HEK293T (cell line): ENCODE measurements at regions not wholly inside any gene's neighbourhood (a gene's known extent, or its start where the extent isn't known, plus 50 kb on each side); places are given as distances from the start of the nearest gene placed in this dataset.

Experiments
- ARNT ChIP-seq: fragments of 450-650 bp; IDR thresholded peaks from 2 replicates; pipeline ENCODE4 v1.6.1; 2017; ENCODE audit warnings: mild to moderate bottlenecking
- CTBP1 ChIP-seq: fragments of 450-650 bp; IDR thresholded peaks from 2 replicates; pipeline ENCODE4 v1.6.1; 2016; ENCODE audit warnings: borderline replicate concordance
- FOXK2 ChIP-seq: fragments of 450-650 bp; IDR thresholded peaks from 2 replicates; pipeline ENCODE4 v1.6.1; 2016; ENCODE audit warnings: mild to moderate bottlenecking
- HDGF ChIP-seq: fragments of 450-650 bp; IDR thresholded peaks from 2 replicates; pipeline ENCODE4 v1.6.1; 2017; ENCODE audit warnings: antibody characterized with exemption, borderline replicate concordance
- LEF1 ChIP-seq: fragments of 450-650 bp; IDR thresholded peaks from 2 replicates; pipeline ENCODE4 v1.6.1; 2017; ENCODE audit warnings: mild to moderate bottlenecking, borderline replicate concordance
- NFRKB ChIP-seq: fragments of 450-650 bp; IDR thresholded peaks from 2 replicates; pipeline ENCODE4 v1.6.1; 2016; ENCODE audit warnings: mild to moderate bottlenecking, moderate library complexity
- SUZ12 ChIP-seq: fragments of 450-650 bp; IDR thresholded peaks from 2 replicates; pipeline ENCODE4 v1.6.1; 2016; ENCODE audit warnings: mild to moderate bottlenecking
- ZNF384 ChIP-seq: fragments of 450-650 bp; IDR thresholded peaks from 2 replicates; pipeline ENCODE4 v1.6.1; 2016

DNA sequence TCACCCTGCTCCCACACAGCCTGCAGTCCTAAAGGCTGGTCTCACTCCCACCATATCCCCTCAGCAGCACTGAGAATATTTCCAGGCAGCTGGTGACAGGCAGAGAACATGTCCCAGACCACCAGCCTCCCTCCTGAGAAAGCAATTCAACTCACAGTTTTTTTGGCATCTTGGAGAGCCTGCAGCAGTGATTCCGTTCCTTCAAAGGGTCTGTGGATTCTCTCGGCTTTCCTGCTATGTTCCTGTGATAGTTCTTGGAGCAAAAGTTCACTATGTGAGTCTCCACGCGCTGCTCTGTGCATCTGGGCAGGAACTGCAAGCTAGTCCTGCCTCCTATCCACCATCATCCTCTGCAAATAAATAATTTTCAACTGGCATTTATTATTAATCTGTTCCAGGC is 448.3 kb upstream of the HSF2 start:
- no peak for TF ChIP-seq HDGF
- no peak for TF ChIP-seq ARNT
- no peak for TF ChIP-seq LEF1
- no peak for TF ChIP-seq SUZ12
- TF ChIP-seq FOXK2 = no peak
- no peak for TF ChIP-seq ZNF384
- no peak for TF ChIP-seq CTBP1
- TF ChIP-seq NFRKB = no peak
